ENCODE measurements at regions not wholly inside any gene's neighbourhood (a gene's known extent, or its start where the extent isn't known, plus 50 kb on each side); places are given as distances from the start of the nearest gene placed in this dataset.
"Not testable (repeated sequence)": the region's sequence is repeated elsewhere in the genome, so short reads cannot be mapped to it uniquely, and the experiment has no call there.

GRCh38 chr3:40681658-40682055, 156.9 kb downstream of the ZNF621 start:
- Mint-ChIP-seq H3K36me3 (no peaks in the 10 kb centered on the region), H3K27ac (no peak overlapping the region), H3K4me3 (no peak overlapping the region), H3K27me3 (peaks cover 0 to 4% (median 0%) of the 10 kb centered on the region in 5 donors), H3K9me3 (no peaks in the 10 kb centered on the region), H3K4me1 (peaks cover 0 to 5% (median 1%) of the 10 kb centered on the region in 4 donors)
- ATAC-seq (no peak), DNase-seq (no peak)
- POLR2A ChIA-PET: no interaction called here

- Mint-ChIP-seq H3K27ac (no peak overlapping the region), H3K27me3 (peaks cover 7 to 31% (median 12%) of the 10 kb centered on the region in 5 donors), H3K4me1 (peaks cover 0 to 2% (median 0%) of the 10 kb centered on the region in 4 donors), H3K36me3 (no peaks in the 10 kb centered on the region), H3K9me3 (no peaks in the 10 kb centered on the region), H3K4me3 (no peak overlapping the region)
- POLR2A ChIA-PET: no interaction called here
- ATAC-seq (no peak), DNase-seq (no peak)
Measured at GRCh38 chr3:40689837-40690236, 165.1 kb downstream of the ZNF621 start.

GRCh38 chr3:40690749-40691451, 166.1 kb downstream of the ZNF621 start:
- H3K4me1 Mint-ChIP-seq: peaks cover 0 to 2% (median 0%) of the 10 kb centered on the region in 4 donors
- H3K27me3 Mint-ChIP-seq: peaks cover 7 to 32% (median 12%) of the 10 kb centered on the region in 5 donors
- no peak overlapping the region for H3K4me3 Mint-ChIP-seq
- no peaks in the 10 kb centered on the region for H3K9me3 Mint-ChIP-seq
- H3K36me3 Mint-ChIP-seq: no peaks in the 10 kb centered on the region
- DNase-seq (no peak), ATAC-seq (no peak)
- H3K27ac Mint-ChIP-seq: no peak overlapping the region
- POLR2A ChIA-PET: no interaction called here

- DNase-seq (no peak), ATAC-seq (no peak)
- peaks cover 7 to 32% (median 12%) of the 10 kb centered on the region in 5 donors for H3K27me3 Mint-ChIP-seq
- H3K36me3 Mint-ChIP-seq: no peaks in the 10 kb centered on the region
- POLR2A ChIA-PET: no interaction called here
- H3K9me3 Mint-ChIP-seq: no peaks in the 10 kb centered on the region
- H3K27ac Mint-ChIP-seq: no peak overlapping the region
- no peak overlapping the region for H3K4me3 Mint-ChIP-seq
- H3K4me1 Mint-ChIP-seq: peaks cover 0 to 2% (median 0%) of the 10 kb centered on the region in 4 donors
Measured at GRCh38 chr3:40691452-40691861, 166.7 kb downstream of the ZNF621 start.

GRCh38 chr3:40695848-40696247, 171.1 kb downstream of the ZNF621 start:
- H3K4me1 Mint-ChIP-seq: peaks cover 0 to 2% (median 0%) of the 10 kb centered on the region in 4 donors
- no peak overlapping the region for H3K4me3 Mint-ChIP-seq
- peaks cover 0 to 7% (median 0%) of the 10 kb centered on the region in 9 donors for H3K9me3 Mint-ChIP-seq
- ATAC-seq: no peak
- H3K27me3 Mint-ChIP-seq: peaks cover 3 to 20% (median 5%) of the 10 kb centered on the region in 5 donors
- DNase-seq: no peak
- POLR2A ChIA-PET: no interaction called here
- no peak overlapping the region for H3K27ac Mint-ChIP-seq
- no peaks in the 10 kb centered on the region for H3K36me3 Mint-ChIP-seq

GRCh38 chr3:40698611-40699010, 173.9 kb downstream of the ZNF621 start:
- H3K27ac Mint-ChIP-seq, DNase-seq, H3K4me3 Mint-ChIP-seq, POLR2A ChIA-PET, H3K36me3 Mint-ChIP-seq, H3K4me1 Mint-ChIP-seq, ATAC-seq: not testable (repeated sequence)
- Mint-ChIP-seq H3K27me3 (peaks cover 2 to 20% (median 5%) of the 10 kb centered on the region in 5 donors), H3K9me3 (peaks cover 0 to 18% (median 0%) of the 10 kb centered on the region in 9 donors)

GRCh38 chr3:40701016-40701588, 176.3 kb downstream of the ZNF621 start:
- no peak overlapping the region for H3K4me3 Mint-ChIP-seq
- ATAC-seq: no peak
- POLR2A ChIA-PET: no interaction called here
- no peak overlapping the region for H3K27ac Mint-ChIP-seq
- H3K36me3 Mint-ChIP-seq: no peaks in the 10 kb centered on the region
- H3K27me3 Mint-ChIP-seq: peaks cover 2 to 13% (median 5%) of the 10 kb centered on the region in 5 donors
- H3K4me1 Mint-ChIP-seq: no peaks in the 10 kb centered on the region
- no peak for DNase-seq
- H3K9me3 Mint-ChIP-seq: peaks cover 0 to 18% (median 0%) of the 10 kb centered on the region in 9 donors

- Mint-ChIP-seq H3K4me3 (no peak overlapping the region), H3K27ac (no peak overlapping the region), H3K36me3 (no peaks in the 10 kb centered on the region), H3K27me3 (peaks cover under 1 to 13% (median 2%) of the 10 kb centered on the region in 5 donors), H3K9me3 (peaks cover 0 to 18% (median 1%) of the 10 kb centered on the region in 9 donors), H3K4me1 (no peaks in the 10 kb centered on the region)
- POLR2A ChIA-PET: no interaction called here
- no peak for ATAC-seq
- no peak for DNase-seq
Measured at GRCh38 chr3:40704224-40704623, 179.5 kb downstream of the ZNF621 start.

GRCh38 chr3:40705663-40706062, 180.9 kb downstream of the ZNF621 start:
- no peak overlapping the region for H3K27ac Mint-ChIP-seq
- POLR2A ChIA-PET: no interaction called here
- H3K9me3 Mint-ChIP-seq: peaks cover 0 to 11% (median 0%) of the 10 kb centered on the region in 9 donors
- no peak for DNase-seq
- ATAC-seq: no peak
- H3K36me3 Mint-ChIP-seq: no peaks in the 10 kb centered on the region
- no peak overlapping the region for H3K4me3 Mint-ChIP-seq
- H3K4me1 Mint-ChIP-seq: no peaks in the 10 kb centered on the region
- H3K27me3 Mint-ChIP-seq: peaks cover 0 to 5% (median 1%) of the 10 kb centered on the region in 5 donors

- Mint-ChIP-seq H3K9me3 (peaks cover 0 to 4% (median 0%) of the 10 kb centered on the region in 9 donors), H3K27ac (no peak overlapping the region)
- POLR2A ChIA-PET: no interaction called here
Measured at GRCh38 chr3:40713306-40713705, 188.5 kb downstream of the ZNF621 start.

GRCh38 chr3:40713795-40714194, 189.0 kb downstream of the ZNF621 start:
- Mint-ChIP-seq H3K36me3 (no peaks in the 10 kb centered on the region), H3K27me3 (peaks cover 10 to 37% (median 25%) of the 10 kb centered on the region in 5 donors), H3K27ac (no peak overlapping the region), H3K9me3 (peaks cover 0 to 4% (median 0%) of the 10 kb centered on the region in 9 donors), H3K4me3 (no peak overlapping the region), H3K4me1 (peaks cover 0 to 31% (median 5%) of the 10 kb centered on the region in 4 donors)
- POLR2A ChIA-PET: no interaction called here
- DNase-seq: no peak
- no peak for ATAC-seq

More at GRCh38 chr3:40713306-40713705, 188.5 kb downstream of the ZNF621 start:
- peaks cover 10 to 37% (median 26%) of the 10 kb centered on the region in 5 donors for H3K27me3 Mint-ChIP-seq
- peaks cover 0 to 27% (median 5%) of the 10 kb centered on the region in 4 donors for H3K4me1 Mint-ChIP-seq
- DNase-seq (no peak), ATAC-seq (no peak)
- H3K36me3 Mint-ChIP-seq: no peaks in the 10 kb centered on the region
- no peak overlapping the region for H3K4me3 Mint-ChIP-seq

- no peak overlapping the region for H3K27ac Mint-ChIP-seq
- ATAC-seq (no peak), DNase-seq (no peak)
- H3K4me3 Mint-ChIP-seq: no peak overlapping the region
- H3K4me1 Mint-ChIP-seq: peaks cover 0 to 34% (median 5%) of the 10 kb centered on the region in 4 donors
- H3K36me3 Mint-ChIP-seq: no peaks in the 10 kb centered on the region
- peaks cover 10 to 37% (median 25%) of the 10 kb centered on the region in 5 donors for H3K27me3 Mint-ChIP-seq
- H3K9me3 Mint-ChIP-seq: peaks cover 0 to 4% (median 0%) of the 10 kb centered on the region in 9 donors
- POLR2A ChIA-PET: no interaction called here
Measured at GRCh38 chr3:40714771-40715345, 190.1 kb downstream of the ZNF621 start.

- Mint-ChIP-seq H3K9me3 (peaks cover 0 to 4% (median 0%) of the 10 kb centered on the region in 9 donors), H3K36me3 (no peaks in the 10 kb centered on the region), H3K4me1 (peaks cover 0 to 34% (median 5%) of the 10 kb centered on the region in 4 donors), H3K4me3 (no peak overlapping the region), H3K27me3 (peaks cover 10 to 37% (median 25%) of the 10 kb centered on the region in 5 donors), H3K27ac (no peak overlapping the region)
- DNase-seq (no peak), ATAC-seq (no peak)
- POLR2A ChIA-PET: no interaction called here
Measured at GRCh38 chr3:40715551-40715950, 190.8 kb downstream of the ZNF621 start.
